SU-DHL-6 (cell line): ENCODE measurements at regions not wholly inside any gene's neighbourhood (a gene's known extent, or its start where the extent isn't known, plus 50 kb on each side); places are given as distances from the start of the nearest gene placed in this dataset.

Experiments
- H2AFZ ChIP-seq: fragments of 200-600 bp; sonication (generic); 2 replicates; pipeline ENCODE4 v1.6.1; 2014; ENCODE audit warnings: low read depth, mild to moderate bottlenecking, moderate library complexity, mixed read lengths, antibody characterized with exemption, low read length; ENCODE audit not compliant: severe bottlenecking
- H3F3A ChIP-seq: fragments of 200-600 bp; shearing (Covaris generic); 2 replicates; pipeline ENCODE4 v1.6.0; 2016; ENCODE audit warnings: antibody characterized with exemption, mild to moderate bottlenecking; ENCODE audit not compliant: insufficient read depth
- H3K27ac ChIP-seq: fragments of 200-600 bp; sonication (generic); 2 replicates; pipeline ENCODE4 v1.5.1; 2016; ENCODE audit warnings: low read depth, mild to moderate bottlenecking, low read length, moderate library complexity, mixed read lengths
- H3K27me3 ChIP-seq: fragments of 200-600 bp; sonication (generic), shearing (Covaris generic); 2 replicates; pipeline ENCODE4 v1.6.0; 2014; ENCODE audit warnings: mild to moderate bottlenecking, low read length
- H3K36me3 ChIP-seq: fragments of 200-600 bp; sonication (generic); 2 replicates; pipeline ENCODE4 v1.6.1; 2014; ENCODE audit warnings: mild to moderate bottlenecking, low read length, mixed read lengths
- H3K4me2 ChIP-seq: fragments of 300-600, 200-600 bp; shearing (Covaris generic), sonication (generic); 2 replicates; pipeline ENCODE4 v1.6.0; 2014; ENCODE audit warnings: low read length, low read depth, mild to moderate bottlenecking; ENCODE audit not compliant: poor library complexity, severe bottlenecking
- H3K4me3 ChIP-seq: fragments of 200-600 bp; sonication (generic); 2 replicates; pipeline ENCODE4 v1.5.1; 2014; ENCODE audit warnings: antibody characterized with exemption, low read length, mild to moderate bottlenecking, mixed read lengths; ENCODE audit not compliant: insufficient read depth, poor library complexity, severe bottlenecking
- H3K79me2 ChIP-seq: fragments of 200-600 bp; sonication (generic); 2 replicates; pipeline ENCODE4 v1.6.1; 2014; ENCODE audit warnings: mild to moderate bottlenecking, low read length, moderate library complexity; ENCODE audit not compliant: insufficient read depth
- H3K9ac ChIP-seq: fragments of 200-600 bp; sonication (generic); 2 replicates; pipeline ENCODE4 v1.7.0; 2014; ENCODE audit warnings: mild to moderate bottlenecking, low read length
- H3K9me2 ChIP-seq: fragments of 200-600 bp; sonication (generic); replicated peaks from 2 replicates; pipeline ENCODE4 v1.6.1; 2014; ENCODE audit warnings: low read length; ENCODE audit not compliant: insufficient read depth
- H3K9me3 ChIP-seq: fragments of 200-600 bp; sonication (generic); 2 replicates; pipeline ENCODE4 v1.6.1; 2014; ENCODE audit warnings: low read length, mixed read lengths; ENCODE audit not compliant: insufficient read depth
- H4K20me1 ChIP-seq: fragments of 200-600 bp; sonication (generic); 2 replicates; pipeline ENCODE4 v1.6.1; 2014; ENCODE audit warnings: low read depth, mild to moderate bottlenecking, antibody characterized with exemption, low read length, moderate library complexity, mixed read lengths
- EZH2phosphoT487 ChIP-seq: fragments of 200-600 bp; sonication (generic), shearing (Covaris generic); conservative IDR thresholded peaks from 2 replicates; pipeline ENCODE4 v1.6.1; 2018; ENCODE audit warnings: mild to moderate bottlenecking, antibody characterized with exemption, low read length, moderate library complexity, mixed read lengths
- TF ChIP-seq, protein P1 (sequence below): fragments of 200-600 bp; sonication (generic); IDR thresholded peaks from one replicate; pipeline ENCODE4 v1.5.1; 2017; ENCODE audit warnings: antibody characterized with exemption, mild to moderate bottlenecking, low read length, moderate library complexity; ENCODE audit not compliant: insufficient read depth, poor library complexity, severe bottlenecking

GRCh38 chr6:74320074-74320473 lies 624.1 kb downstream of the CD109 start:
- no peaks in the 10 kb centered on the region for H3K27me3 ChIP-seq
- no peaks in the 10 kb centered on the region for H3F3A ChIP-seq
- H3K4me3 ChIP-seq = no peak overlapping the region
- H3K36me3 ChIP-seq = no peaks in the 10 kb centered on the region
- TF ChIP-seq, protein P1, sequence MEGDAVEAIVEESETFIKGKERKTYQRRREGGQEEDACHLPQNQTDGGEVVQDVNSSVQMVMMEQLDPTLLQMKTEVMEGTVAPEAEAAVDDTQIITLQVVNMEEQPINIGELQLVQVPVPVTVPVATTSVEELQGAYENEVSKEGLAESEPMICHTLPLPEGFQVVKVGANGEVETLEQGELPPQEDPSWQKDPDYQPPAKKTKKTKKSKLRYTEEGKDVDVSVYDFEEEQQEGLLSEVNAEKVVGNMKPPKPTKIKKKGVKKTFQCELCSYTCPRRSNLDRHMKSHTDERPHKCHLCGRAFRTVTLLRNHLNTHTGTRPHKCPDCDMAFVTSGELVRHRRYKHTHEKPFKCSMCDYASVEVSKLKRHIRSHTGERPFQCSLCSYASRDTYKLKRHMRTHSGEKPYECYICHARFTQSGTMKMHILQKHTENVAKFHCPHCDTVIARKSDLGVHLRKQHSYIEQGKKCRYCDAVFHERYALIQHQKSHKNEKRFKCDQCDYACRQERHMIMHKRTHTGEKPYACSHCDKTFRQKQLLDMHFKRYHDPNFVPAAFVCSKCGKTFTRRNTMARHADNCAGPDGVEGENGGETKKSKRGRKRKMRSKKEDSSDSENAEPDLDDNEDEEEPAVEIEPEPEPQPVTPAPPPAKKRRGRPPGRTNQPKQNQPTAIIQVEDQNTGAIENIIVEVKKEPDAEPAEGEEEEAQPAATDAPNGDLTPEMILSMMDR = no peak
- TF ChIP-seq EZH2phosphoT487 = no peak
- H3K27ac ChIP-seq = no peak overlapping the region
- no peak overlapping the region for H3K9ac ChIP-seq
- H2AFZ ChIP-seq = no peak overlapping the region
- H3K9me3 ChIP-seq = no peaks in the 10 kb centered on the region
- no peak overlapping the region for H3K4me2 ChIP-seq
- no peaks in the 10 kb centered on the region for H3K9me2 ChIP-seq
- H3K79me2 ChIP-seq = no peaks in the 10 kb centered on the region
- 0 out of 2 replicates have a peak, but pooled peaks cover 2% of the 10 kb centered on the region for H4K20me1 ChIP-seq

- H3K9ac ChIP-seq = no peak overlapping the region
- H3K27me3 ChIP-seq = no peaks in the 10 kb centered on the region
- no peaks in the 10 kb centered on the region for H3K9me3 ChIP-seq
- 0 out of 2 replicates have a peak, but pooled peaks cover 2% of the 10 kb centered on the region for H4K20me1 ChIP-seq
- H3K4me3 ChIP-seq = no peak overlapping the region
- no peaks in the 10 kb centered on the region for H3K9me2 ChIP-seq
- no peak overlapping the region for H3K27ac ChIP-seq
- TF ChIP-seq EZH2phosphoT487 = no peak
- TF ChIP-seq, protein P1 = no peak
- no peak overlapping the region for H3K4me2 ChIP-seq
- no peaks in the 10 kb centered on the region for H3K36me3 ChIP-seq
- H2AFZ ChIP-seq = no peak overlapping the region
- H3F3A ChIP-seq = no peaks in the 10 kb centered on the region
- no peaks in the 10 kb centered on the region for H3K79me2 ChIP-seq
These were observed 623.3 kb downstream of the CD109 start for GRCh38 chr6:74319292-74319691.

DNA sequence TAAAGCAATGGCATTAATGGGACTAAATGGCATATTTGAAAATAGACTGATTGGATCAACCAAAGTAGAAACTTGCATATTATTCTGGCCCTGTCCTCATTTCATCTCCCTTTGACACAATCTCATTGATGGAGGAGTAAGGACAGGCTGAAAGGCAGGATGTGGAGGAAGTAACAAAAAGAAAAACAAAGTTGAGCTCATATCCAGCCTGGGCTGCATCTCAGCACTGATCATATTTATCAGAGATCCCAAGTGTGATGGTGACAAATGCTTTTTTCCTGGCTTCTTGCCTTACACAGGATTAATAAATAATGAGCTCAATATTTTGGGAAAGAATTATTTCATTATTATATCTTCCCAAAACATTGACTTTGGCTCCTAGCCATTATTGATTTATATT lies 622.7 kb downstream of the CD109 start:
- Histone ChIP-seq H3K4me3 (no peak overlapping the region), H3K9me3 (no peaks in the 10 kb centered on the region), H3K36me3 (no peaks in the 10 kb centered on the region), H2AFZ (no peak overlapping the region), H3K9ac (no peak overlapping the region), H3K4me2 (no peak overlapping the region), H4K20me1 (0 out of 2 replicates have a peak, but pooled peaks cover 2% of the 10 kb centered on the region), H3K27me3 (no peaks in the 10 kb centered on the region), H3K9me2 (no peaks in the 10 kb centered on the region), H3K79me2 (no peaks in the 10 kb centered on the region), H3K27ac (no peak overlapping the region), H3F3A (no peaks in the 10 kb centered on the region)
- TF ChIP-seq, protein P1 = no peak
- TF ChIP-seq EZH2phosphoT487 = no peak
